Umbilical cord (tissue), 1 donor: ENCODE measurements at regions not wholly inside any gene's neighbourhood (a gene's known extent, or its start where the extent isn't known, plus 50 kb on each side); places are given as distances from the start of the nearest gene placed in this dataset.
"Not testable (repeated sequence)": the region's sequence is repeated elsewhere in the genome, so short reads cannot be mapped to it uniquely, and the experiment has no call there.

Experiments used
- DNase-seq: peaks from one replicate; pipeline ENCODE4 v3.0.0-alpha.2; 2015; ENCODE audit warnings: low spot score

- no peak for DNase-seq
Observed at GRCh38 chr2:144801325-144801724, 281.4 kb upstream of the ZEB2 start.

GRCh38 chr2:144798989-144799388, 279.1 kb upstream of the ZEB2 start:
- DNase-seq, result no peak

GRCh38 chr2:144798034-144798433, 278.1 kb upstream of the ZEB2 start:
- DNase-seq, result peak; percentile 37

GRCh38 chr2:144796936-144797335, 277.0 kb upstream of the ZEB2 start:
- peak; percentile 76 for DNase-seq

GRCh38 chr2:144796164-144796563, 276.2 kb upstream of the ZEB2 start:
- DNase-seq, result peak; percentile 29

- DNase-seq, result no peak
Observed at GRCh38 chr2:144785253-144785652, 265.3 kb upstream of the ZEB2 start.

GRCh38 chr2:144780983-144781382, 261.1 kb upstream of the ZEB2 start:
- no peak for DNase-seq

GRCh38 chr2:144776766-144777165, 256.8 kb upstream of the ZEB2 start:
- peak; percentile 17 for DNase-seq

GRCh38 chr2:144774809-144775208, 254.9 kb upstream of the ZEB2 start:
- no peak for DNase-seq

- no peak for DNase-seq
Observed at GRCh38 chr2:144771348-144771747, 251.4 kb upstream of the ZEB2 start.

- no peak for DNase-seq
Observed at GRCh38 chr2:144770616-144771230, 250.8 kb upstream of the ZEB2 start.

GRCh38 chr2:144760939-144761338, 241.0 kb upstream of the ZEB2 start:
- DNase-seq, result not testable (repeated sequence)

- DNase-seq, result no peak
Observed at GRCh38 chr2:144759746-144760145, 239.8 kb upstream of the ZEB2 start.

GRCh38 chr2:144758196-144758595, 238.3 kb upstream of the ZEB2 start:
- DNase-seq, result not testable (repeated sequence)

- peak; percentile 55 for DNase-seq
Observed at GRCh38 chr2:144753416-144753815, 233.5 kb upstream of the ZEB2 start.

GRCh38 chr2:144751142-144751905, 231.4 kb upstream of the ZEB2 start:
- DNase-seq, result no peak

GRCh38 chr2:144749188-144749587, 229.3 kb upstream of the ZEB2 start:
- no peak for DNase-seq

- no peak for DNase-seq
Observed at GRCh38 chr2:144748443-144748842, 228.5 kb upstream of the ZEB2 start.

- no peak for DNase-seq
Observed at GRCh38 chr2:144747571-144747970, 227.7 kb upstream of the ZEB2 start.

GRCh38 chr2:144745424-144745823, 225.5 kb upstream of the ZEB2 start:
- DNase-seq, result no peak

- DNase-seq, result no peak
Observed at GRCh38 chr2:144738749-144739148, 218.8 kb upstream of the ZEB2 start.

- DNase-seq, result no peak
Observed at GRCh38 chr2:144730711-144731110, 210.8 kb upstream of the ZEB2 start.

- DNase-seq, result not testable (repeated sequence)
Observed at GRCh38 chr2:144724460-144724859, 204.5 kb upstream of the ZEB2 start.
